ENCODE measurements at regions not wholly inside any gene's neighbourhood (a gene's known extent, or its start where the extent isn't known, plus 50 kb on each side); places are given as distances from the start of the nearest gene placed in this dataset.

- no peak for TF ChIP-seq RNF2 (IDR thresholded peaks at IDR 0.05; ENCODE audit: borderline replicate concordance, low read depth)
- no peak for TF ChIP-seq CTCF (IDR thresholded peaks at IDR 0.05)
- no peak for TF ChIP-seq MYC (IDR thresholded peaks at IDR 0.05; ENCODE audit: borderline replicate concordance, low read length)
- no peak for TF ChIP-seq POLR2A (IDR thresholded peaks at IDR 0.05; ENCODE audit: low read length)
- no peak for TF ChIP-seq ZSCAN20 (CRISPR knock-in tag; IDR thresholded peaks at IDR 0.05)
Observed at GRCh38 chr13:26476111-26476781, 81.2 kb upstream of the WASF3 start.
